Esophagus squamous epithelium (tissue), 4 donors: ENCODE measurements at regions not wholly inside any gene's neighbourhood (a gene's known extent, or its start where the extent isn't known, plus 50 kb on each side); places are given as distances from the start of the nearest gene placed in this dataset.

Experiments used
- CTCF ChIP-seq, 6 experiments: fragments of 450-650 bp in 4 of 6; fragments of 200-600 bp in 2 of 6; sonication (generic) in 2 of 6; IDR thresholded peaks; one replicate each; pipeline ENCODE4 v1.5.1; 2016 to 2019; ENCODE audit warnings: antibody characterized with exemption in 6 of 6, mild to moderate bottlenecking in 4 of 6, moderate library complexity in 4 of 6
- POLR2A ChIP-seq, 4 donors: fragments of 450-650 bp; IDR thresholded peaks; one replicate each; pipeline ENCODE4 v1.6.1; 2017; ENCODE audit warnings: antibody characterized with exemption in 4 of 4, mild to moderate bottlenecking in 4 of 4, moderate library complexity in 3 of 4

GRCh38 chr6:79410806-79411205, 126.4 kb downstream of the LCA5 start:
- TF ChIP-seq CTCF (IDR thresholded peaks at IDR 0.05): no peak
- TF ChIP-seq POLR2A (IDR thresholded peaks at IDR 0.05): no peak
